ENCODE measurements at regions not wholly inside any gene's neighbourhood (a gene's known extent, or its start where the extent isn't known, plus 50 kb on each side); places are given as distances from the start of the nearest gene placed in this dataset.
A peak's percentile ranks its signal among the peaks of the same experiment; 100 is the strongest.
"Not testable (repeated sequence)": the region's sequence is repeated elsewhere in the genome, so short reads cannot be mapped to it uniquely, and the experiment has no call there.

- no peak for DNase-seq
These were observed 296.2 kb upstream of the MGMT start for GRCh38 chr10:129170812-129171211.

DNA sequence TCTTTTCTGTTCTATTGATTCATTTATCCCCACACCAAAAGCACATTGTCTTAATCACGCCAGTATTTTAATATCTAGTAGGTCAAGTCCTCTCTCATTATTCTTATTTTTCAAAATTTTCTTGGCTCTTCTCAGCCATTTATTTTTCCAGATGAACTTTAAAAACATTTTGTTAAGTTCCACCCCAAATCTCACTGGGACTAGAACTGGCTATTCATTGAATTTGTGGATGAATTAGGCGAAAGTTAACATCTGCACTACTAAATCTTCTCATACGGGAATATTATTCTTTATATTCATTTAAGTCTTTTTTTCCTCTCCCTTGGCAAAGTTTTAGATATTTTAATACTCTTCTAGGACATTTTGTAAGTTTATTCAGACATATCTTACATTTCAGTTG is 295.2 kb upstream of the MGMT start:
- DNase-seq = no peak

GRCh38 chr10:129174232-129175014 is 292.6 kb upstream of the MGMT start:
- no peak for DNase-seq

DNA sequence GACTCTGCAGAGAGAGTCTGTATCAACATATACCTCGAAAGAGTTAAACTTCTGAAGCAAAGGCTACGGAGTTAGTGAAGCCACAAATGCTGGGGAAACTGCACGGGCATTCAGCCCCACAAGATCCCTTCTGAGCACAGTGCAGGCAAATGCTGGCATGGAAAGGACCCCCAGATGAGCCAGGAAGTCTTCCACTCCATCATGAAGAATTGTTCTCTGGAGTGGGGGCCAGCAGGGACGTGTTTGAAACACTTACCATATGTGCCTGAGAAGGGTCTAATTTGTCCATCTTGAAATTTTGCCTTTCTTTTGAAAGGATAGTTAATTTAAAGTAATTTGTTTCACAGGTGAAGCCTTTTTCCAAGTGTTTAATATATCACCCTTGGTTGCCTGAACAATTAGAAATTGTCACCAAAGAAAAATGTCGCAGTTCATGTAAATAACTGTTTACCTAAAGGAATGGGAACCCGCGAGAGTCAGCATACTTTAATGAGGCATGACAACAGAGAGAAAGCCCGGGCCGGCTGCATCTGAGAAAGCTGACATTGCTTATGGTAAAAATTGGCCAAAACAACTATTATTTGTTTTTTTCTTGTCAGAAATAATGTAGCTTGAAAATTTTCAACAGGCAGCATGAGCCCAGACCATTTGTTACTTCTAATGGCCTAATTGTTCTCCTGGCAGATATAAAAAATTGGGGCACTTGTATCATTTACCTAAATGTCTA is 287.6 kb upstream of the MGMT start:
- no peak for DNase-seq

DNA sequence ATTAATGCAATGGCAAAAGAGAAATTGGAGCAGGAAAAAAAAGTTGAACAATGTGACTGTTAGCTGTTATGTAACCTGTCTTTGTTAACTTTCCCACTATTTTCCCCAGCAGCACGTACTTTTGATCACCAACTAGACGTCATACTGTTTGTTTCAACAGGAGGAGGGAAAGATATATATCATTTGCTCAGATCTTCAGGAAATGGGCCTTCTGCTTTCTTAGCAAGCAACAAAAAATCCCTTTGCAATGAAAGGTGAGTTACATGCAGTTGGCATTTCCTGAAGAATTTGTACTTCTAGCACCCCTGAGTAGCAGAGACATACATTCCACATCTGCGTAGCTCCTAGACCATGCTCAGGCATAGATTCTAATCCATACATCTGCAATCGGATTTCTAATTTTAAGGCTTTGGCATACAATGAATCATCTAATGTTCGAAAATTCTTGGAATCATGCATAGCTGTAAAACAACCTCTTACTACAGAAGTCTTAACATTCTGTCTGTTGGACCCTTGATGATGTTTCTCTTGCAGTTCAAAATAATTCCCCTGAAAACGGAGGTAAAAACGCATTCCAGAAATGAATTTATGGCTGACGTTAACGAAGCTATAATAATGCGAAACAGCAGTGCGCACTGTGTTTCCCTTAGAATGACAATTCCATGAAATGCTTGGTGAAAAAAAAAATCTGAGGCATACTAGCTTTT is 286.9 kb upstream of the MGMT start:
- no peak for DNase-seq

DNA sequence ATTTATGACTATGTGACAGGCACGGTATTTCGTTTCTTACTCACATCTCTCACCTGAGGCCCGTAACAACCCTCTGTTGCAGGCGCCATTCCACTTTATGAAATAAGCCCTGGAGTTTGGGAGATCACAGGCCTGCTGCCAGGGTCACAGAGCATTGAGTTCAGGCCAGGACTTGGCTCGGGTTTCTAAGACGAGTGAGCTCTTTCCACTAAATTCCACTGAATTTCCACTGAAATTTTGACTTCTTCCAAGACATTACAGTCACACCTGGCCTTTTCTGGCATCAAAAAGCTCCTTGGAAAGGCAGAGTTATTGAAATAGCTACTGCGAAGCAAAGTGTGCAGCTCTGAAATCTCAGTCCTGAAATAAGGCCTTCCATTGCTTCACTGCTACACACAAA is 282.8 kb upstream of the MGMT start:
- DNase-seq = no peak

- no peak for DNase-seq
These were observed 279.7 kb upstream of the MGMT start for GRCh38 chr10:129187331-129187730.

GRCh38 chr10:129191797-129192196 is 275.2 kb upstream of the MGMT start:
- DNase-seq = peak in 1 of 58 donors; percentile 12

- no peak for DNase-seq
These were observed 274.5 kb upstream of the MGMT start for GRCh38 chr10:129192344-129193128.

DNA sequence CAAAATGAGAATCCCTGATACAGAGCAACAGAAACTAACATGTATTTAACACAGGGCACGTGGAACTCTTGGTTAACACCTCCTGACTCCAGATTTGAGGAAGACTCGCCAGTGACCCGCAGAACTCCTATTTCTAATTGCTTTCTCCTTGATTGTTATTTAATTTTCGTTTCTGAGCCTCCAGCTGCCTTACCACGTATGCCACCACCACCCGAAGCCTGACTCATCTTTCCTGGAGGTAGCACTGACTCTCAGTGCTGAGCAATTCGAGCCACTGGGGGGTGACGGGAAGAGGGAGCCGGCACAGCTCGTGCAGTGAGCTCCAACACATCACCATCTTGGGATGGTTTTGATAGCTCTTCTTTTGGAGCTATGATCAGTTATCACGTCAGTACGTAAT is 273.9 kb upstream of the MGMT start:
- DNase-seq = peak in 2 of 58 donors; percentile 2 to 3

GRCh38 chr10:129194181-129194870 is 272.7 kb upstream of the MGMT start:
- no peak for DNase-seq

DNA sequence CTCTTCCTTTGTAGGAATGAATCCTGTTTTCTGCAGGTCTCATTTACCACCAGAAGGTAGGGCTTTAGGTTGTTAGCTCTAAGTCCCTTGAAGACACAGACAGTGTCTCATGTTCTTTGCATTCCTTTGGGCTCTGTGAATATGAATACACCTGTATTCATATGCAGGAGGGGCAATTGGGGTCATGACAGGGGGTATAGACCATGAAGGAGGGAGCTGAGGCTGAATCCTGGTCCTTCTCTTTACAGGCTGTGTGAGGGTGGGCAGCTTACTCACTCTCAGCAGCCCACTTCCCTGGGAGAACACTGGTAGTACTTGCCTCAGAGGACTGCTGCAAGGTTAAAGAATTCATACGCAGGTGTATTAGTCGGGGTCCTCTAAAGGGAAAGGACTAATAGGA is 267.2 kb upstream of the MGMT start:
- no peak for DNase-seq

GRCh38 chr10:129203819-129204218 is 263.2 kb upstream of the MGMT start:
- no peak for DNase-seq

DNA sequence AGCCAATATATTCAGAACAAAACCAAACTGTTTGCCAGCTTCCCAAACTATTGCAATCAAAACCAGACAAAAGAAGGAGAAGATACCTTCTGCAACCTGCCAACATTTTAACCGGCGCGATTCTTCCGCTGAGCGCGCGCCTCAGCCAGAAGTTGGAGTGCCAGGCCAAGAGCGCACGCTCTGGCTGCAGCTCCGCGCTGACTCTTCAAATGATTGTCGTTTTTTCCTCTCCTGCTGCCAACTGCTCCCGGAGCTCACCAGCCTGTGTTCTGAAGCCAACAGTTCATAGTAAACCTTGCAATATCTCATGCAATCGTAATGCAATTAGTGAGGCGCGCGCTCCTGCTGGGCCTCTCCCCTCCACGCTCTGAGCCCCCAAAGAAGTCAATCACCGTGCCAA is 259.7 kb upstream of the MGMT start:
- no peak for DNase-seq

GRCh38 chr10:129210876-129211275 is 256.2 kb upstream of the MGMT start:
- DNase-seq = no peak

- DNase-seq = no peak
These were observed 253.8 kb upstream of the MGMT start for GRCh38 chr10:129213256-129213655.

DNA sequence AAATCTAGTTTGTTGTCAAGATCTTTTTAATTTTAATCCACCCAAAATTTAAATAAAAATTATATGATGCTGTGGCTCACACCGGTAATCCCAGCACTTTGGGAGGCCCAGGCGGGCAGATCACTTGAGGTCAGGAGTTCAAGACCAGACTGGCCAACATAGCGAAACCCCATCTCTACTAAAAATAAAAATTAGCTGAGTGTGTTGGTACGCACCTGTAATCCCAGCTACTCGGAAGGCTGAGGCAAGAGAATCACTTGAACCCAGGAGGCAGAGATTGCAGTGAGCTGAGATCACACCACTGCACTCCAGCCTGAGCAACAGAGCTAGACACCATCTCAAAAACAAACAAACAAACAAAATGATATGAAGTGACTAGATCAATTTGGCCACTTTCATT is 253.0 kb upstream of the MGMT start:
- DNase-seq = not testable (repeated sequence)

DNA sequence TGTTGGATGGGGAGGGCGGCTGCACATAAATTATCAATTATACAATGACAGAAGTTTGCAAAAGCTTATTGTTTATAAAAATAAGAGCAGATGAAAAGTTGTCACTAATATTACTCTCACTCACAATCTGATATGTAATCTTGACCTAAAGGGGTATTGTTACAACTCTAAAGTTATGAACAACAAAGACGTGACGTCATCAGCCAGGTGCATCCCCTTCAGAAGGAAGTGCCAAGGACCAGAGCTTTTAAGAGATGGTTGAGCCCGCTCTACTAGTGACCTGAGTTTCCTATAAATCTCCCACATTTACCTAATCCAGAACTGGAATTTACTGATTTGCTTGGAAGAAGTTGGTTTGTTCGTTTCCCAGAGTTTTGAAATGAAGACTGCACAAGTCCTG is 247.7 kb upstream of the MGMT start:
- no peak for DNase-seq

GRCh38 chr10:129222436-129222835 is 244.6 kb upstream of the MGMT start:
- no peak for DNase-seq

- no peak for DNase-seq
These were observed 243.7 kb upstream of the MGMT start for GRCh38 chr10:129223363-129223762.

DNA sequence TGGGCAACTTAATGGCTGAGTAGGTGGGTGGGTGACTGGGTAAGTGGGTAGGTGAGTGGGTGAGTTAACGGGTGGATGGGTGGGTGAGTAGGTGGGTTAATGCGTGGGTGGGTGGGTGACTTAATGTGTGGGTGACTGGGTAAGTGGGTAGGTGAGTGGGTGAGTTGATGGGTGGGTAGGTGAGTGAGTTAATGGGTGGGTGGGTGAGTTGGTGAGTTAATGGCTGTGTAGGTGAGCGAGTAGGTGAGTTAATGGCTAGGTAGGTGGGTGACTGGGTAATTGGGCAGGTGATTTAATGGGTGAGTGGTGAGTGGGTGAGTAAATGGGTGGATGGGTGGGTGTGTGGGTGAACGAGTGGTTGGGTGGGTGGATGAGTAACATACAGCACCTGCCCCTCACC is 243.0 kb upstream of the MGMT start:
- no peak for DNase-seq

All from anterior cingulate cortex (tissue), 58 donors.